DND-41 (cell line): ENCODE measurements at regions not wholly inside any gene's neighbourhood (a gene's known extent, or its start where the extent isn't known, plus 50 kb on each side); places are given as distances from the start of the nearest gene placed in this dataset.

Experiments
- ATAC-seq: fragments of 200-7000 bp; cut with Tn5 transposase; 3 replicates; pipeline ENCODE4 v1.9.1; 2021; ENCODE audit warnings: low read depth; ENCODE audit not compliant: insufficient read depth
- DNase-seq: peaks from one replicate; pipeline ENCODE4 v3.0.0-alpha.2; 2020
- H2AFZ ChIP-seq: 2 replicates; pipeline ENCODE4 v1.6.0; 2012; ENCODE audit warnings: low read depth, low read length
- H3K27ac ChIP-seq: 2 replicates; pipeline ENCODE4 v1.5.1; 2012; ENCODE audit warnings: low read length, inconsistent platforms
- H3K27me3 ChIP-seq: fragments of 200-600 bp; sonication (generic); 2 replicates; pipeline ENCODE4 v1.6.0; 2012; ENCODE audit warnings: low read length, mild to moderate bottlenecking, inconsistent platforms; ENCODE audit not compliant: insufficient read depth, poor library complexity
- H3K36me3 ChIP-seq: 2 replicates; pipeline ENCODE4 v1.5.1; 2012; ENCODE audit warnings: low read length, inconsistent platforms; ENCODE audit not compliant: insufficient read depth
- H3K4me1 ChIP-seq: 2 replicates; pipeline ENCODE4 v1.5.1; 2012; ENCODE audit warnings: mild to moderate bottlenecking, low read length; ENCODE audit not compliant: insufficient read depth
- H3K4me2 ChIP-seq: 2 replicates; pipeline ENCODE4 v1.6.0; 2012; ENCODE audit warnings: mild to moderate bottlenecking, moderate library complexity, low read length, inconsistent platforms; ENCODE audit not compliant: insufficient read depth
- H3K4me3 ChIP-seq, 2 experiments: fragments of 200-600 bp in 1 of 2; shearing (Covaris generic) in 1 of 2; 2 replicates each; pipeline ENCODE4 v1.5.1; 2012 to 2016; ENCODE audit warnings: inconsistent platforms in 2 of 2, low read length in 2 of 2, mild to moderate bottlenecking in 2 of 2, low read depth in 1 of 2, moderate library complexity in 1 of 2
- H3K79me2 ChIP-seq: 2 replicates; pipeline ENCODE4 v1.6.0; 2012; ENCODE audit warnings: low read length, inconsistent platforms; ENCODE audit not compliant: insufficient read depth
- H3K9ac ChIP-seq: 2 replicates; pipeline ENCODE4 v1.6.0; 2012; ENCODE audit warnings: low read depth, mild to moderate bottlenecking, inconsistent platforms, low read length, moderate library complexity
- H3K9me3 ChIP-seq: 2 replicates; pipeline ENCODE4 v1.5.1; 2012; ENCODE audit warnings: low read length, moderate library complexity, mild to moderate bottlenecking, inconsistent platforms; ENCODE audit not compliant: insufficient read depth, severe bottlenecking
- H4K20me1 ChIP-seq: 2 replicates; pipeline ENCODE4 v1.6.0; 2012; ENCODE audit warnings: low read length; ENCODE audit not compliant: insufficient read depth
- EZH2 ChIP-seq: IDR thresholded peaks from 3 replicates; pipeline ENCODE4 v1.6.1; 2012; ENCODE audit warnings: borderline replicate concordance, low read depth, mild to moderate bottlenecking, moderate library complexity, low read length, inconsistent platforms; ENCODE audit not compliant: severe bottlenecking
- TF ChIP-seq, protein P1 (sequence below): IDR thresholded peaks from 2 replicates; pipeline ENCODE4 v1.5.1; 2012; ENCODE audit warnings: borderline replicate concordance, low read length, moderate library complexity, mild to moderate bottlenecking; ENCODE audit not compliant: poor library complexity, severe bottlenecking; ENCODE audit errors: extremely low read depth

DNA sequence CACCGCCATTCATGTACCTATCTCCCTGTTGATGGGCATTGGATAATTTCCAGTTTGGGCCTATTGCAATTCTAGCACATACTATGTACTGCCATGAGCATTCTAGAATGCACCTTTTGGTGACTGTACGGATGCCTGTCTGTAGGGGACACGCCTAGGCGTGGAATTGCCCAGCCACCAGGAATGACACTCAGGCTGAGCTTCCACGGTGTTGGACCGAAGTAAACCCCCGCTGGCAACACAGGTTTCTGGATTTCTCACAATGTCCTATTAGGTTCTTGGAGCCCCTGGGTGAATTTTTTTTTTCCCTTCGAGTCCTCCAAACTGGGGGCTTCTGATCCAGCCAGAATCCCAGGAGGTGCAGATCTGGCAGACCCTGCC, 146.6 kb downstream of the IRF8 start:
- Histone ChIP-seq H3K4me3 (no peak overlapping the region), H3K27me3 (peaks cover 11% of the 10 kb centered on the region), H3K9me3 (no peaks in the 10 kb centered on the region), H2AFZ (no peak overlapping the region), H3K36me3 (no peaks in the 10 kb centered on the region), H3K9ac (no peak overlapping the region), H3K4me1 (no peaks in the 10 kb centered on the region), H3K27ac (no peak overlapping the region), H3K79me2 (no peaks in the 10 kb centered on the region), H4K20me1 (peaks cover 4% of the 10 kb centered on the region; the same call in 1 of the 2 replicates), H3K4me2 (no peak overlapping the region)
- TF ChIP-seq EZH2 = no peak
- TF ChIP-seq, protein P1, sequence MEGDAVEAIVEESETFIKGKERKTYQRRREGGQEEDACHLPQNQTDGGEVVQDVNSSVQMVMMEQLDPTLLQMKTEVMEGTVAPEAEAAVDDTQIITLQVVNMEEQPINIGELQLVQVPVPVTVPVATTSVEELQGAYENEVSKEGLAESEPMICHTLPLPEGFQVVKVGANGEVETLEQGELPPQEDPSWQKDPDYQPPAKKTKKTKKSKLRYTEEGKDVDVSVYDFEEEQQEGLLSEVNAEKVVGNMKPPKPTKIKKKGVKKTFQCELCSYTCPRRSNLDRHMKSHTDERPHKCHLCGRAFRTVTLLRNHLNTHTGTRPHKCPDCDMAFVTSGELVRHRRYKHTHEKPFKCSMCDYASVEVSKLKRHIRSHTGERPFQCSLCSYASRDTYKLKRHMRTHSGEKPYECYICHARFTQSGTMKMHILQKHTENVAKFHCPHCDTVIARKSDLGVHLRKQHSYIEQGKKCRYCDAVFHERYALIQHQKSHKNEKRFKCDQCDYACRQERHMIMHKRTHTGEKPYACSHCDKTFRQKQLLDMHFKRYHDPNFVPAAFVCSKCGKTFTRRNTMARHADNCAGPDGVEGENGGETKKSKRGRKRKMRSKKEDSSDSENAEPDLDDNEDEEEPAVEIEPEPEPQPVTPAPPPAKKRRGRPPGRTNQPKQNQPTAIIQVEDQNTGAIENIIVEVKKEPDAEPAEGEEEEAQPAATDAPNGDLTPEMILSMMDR = no peak
- no peak for ATAC-seq
- no peak for DNase-seq

DNA sequence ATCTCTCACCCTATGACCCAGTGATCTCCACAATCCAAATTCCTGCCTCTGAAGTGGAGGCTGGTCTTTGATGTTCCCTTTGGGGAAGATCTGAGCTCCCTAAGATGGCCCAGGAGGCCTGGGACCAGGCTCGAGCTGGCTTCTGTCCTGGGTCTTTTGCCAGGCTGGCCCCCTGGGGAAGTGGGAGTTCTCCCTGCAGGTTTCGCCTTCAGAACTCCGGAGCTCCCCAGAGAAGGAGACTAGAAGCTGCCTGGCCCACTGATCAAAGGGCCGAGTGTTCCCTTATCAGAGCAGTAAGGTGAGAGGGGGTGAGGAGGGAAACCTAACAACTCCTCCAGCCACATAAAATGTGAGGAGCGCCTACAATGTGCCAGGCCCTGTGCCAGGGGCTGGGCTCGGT, 147.1 kb downstream of the IRF8 start:
- ATAC-seq = no peak
- no peak for DNase-seq
- H4K20me1 ChIP-seq = peaks cover 4% of the 10 kb centered on the region; the same call in 1 of the 2 replicates
- no peaks in the 10 kb centered on the region for H3K36me3 ChIP-seq
- H3K9me3 ChIP-seq = no peaks in the 10 kb centered on the region
- H3K79me2 ChIP-seq = no peaks in the 10 kb centered on the region
- H3K27me3 ChIP-seq = peaks cover 11% of the 10 kb centered on the region
- no peaks in the 10 kb centered on the region for H3K4me1 ChIP-seq
- H3K4me2 ChIP-seq = no peak overlapping the region
- TF ChIP-seq, protein P1 = no peak
- no peak for TF ChIP-seq EZH2
- H3K9ac ChIP-seq = no peak overlapping the region
- no peak overlapping the region for H2AFZ ChIP-seq
- H3K27ac ChIP-seq = no peak overlapping the region
- no peak overlapping the region for H3K4me3 ChIP-seq

DNA sequence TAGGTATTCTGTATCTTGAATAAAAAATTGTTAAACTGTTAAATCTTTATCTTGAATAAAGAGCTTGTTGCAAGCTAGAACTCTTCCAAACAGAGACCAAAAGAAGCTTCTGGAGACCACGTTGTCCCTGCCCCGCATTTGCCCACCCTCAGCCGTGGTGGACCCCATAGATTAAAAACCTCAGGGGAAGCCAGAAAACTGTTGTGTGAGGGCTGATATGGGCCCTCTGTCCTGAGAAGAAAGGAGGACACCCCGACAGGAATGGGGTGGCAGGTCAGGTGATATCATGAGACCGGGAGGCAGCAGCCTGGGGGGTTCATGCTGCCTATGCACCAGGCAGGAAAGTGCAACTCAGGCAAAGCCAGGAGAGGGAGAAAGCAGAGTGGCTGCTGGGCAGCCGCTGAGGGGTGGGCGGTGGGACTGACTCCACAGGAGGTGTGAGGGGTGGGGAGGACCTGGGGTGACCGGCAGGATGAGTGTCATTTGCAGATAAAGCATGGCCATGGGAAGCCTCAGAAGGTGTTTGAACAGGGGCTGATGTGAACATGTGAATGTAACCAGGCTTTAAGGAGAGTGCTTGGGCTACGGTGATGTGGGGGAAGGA, 147.8 kb downstream of the IRF8 start:
- no peak for TF ChIP-seq EZH2
- TF ChIP-seq, protein P1 = no peak
- H2AFZ ChIP-seq = no peak overlapping the region
- no peak overlapping the region for H3K9ac ChIP-seq
- no peak overlapping the region for H3K4me2 ChIP-seq
- no peaks in the 10 kb centered on the region for H3K4me1 ChIP-seq
- H3K4me3 ChIP-seq = no peak overlapping the region
- H3K36me3 ChIP-seq = no peaks in the 10 kb centered on the region
- no peak for ATAC-seq
- no peaks in the 10 kb centered on the region for H3K9me3 ChIP-seq
- peaks cover 11% of the 10 kb centered on the region for H3K27me3 ChIP-seq
- no peaks in the 10 kb centered on the region for H3K79me2 ChIP-seq
- peaks cover 4% of the 10 kb centered on the region; the same call in 1 of the 2 replicates for H4K20me1 ChIP-seq
- no peak overlapping the region for H3K27ac ChIP-seq
- DNase-seq = no peak
